Neural progenitor cell (in vitro differentiated cells): ENCODE measurements at regions not wholly inside any gene's neighbourhood (a gene's known extent, or its start where the extent isn't known, plus 50 kb on each side); places are given as distances from the start of the nearest gene placed in this dataset.

Experiments used
- CTCF ChIP-seq: fragments of 200-600 bp; sonication (generic); IDR thresholded peaks from 2 replicates; pipeline ENCODE4 v1.5.1; 2017; ENCODE audit warnings: antibody characterized with exemption, mild to moderate bottlenecking
- EZH2phosphoT487 ChIP-seq: fragments of 200-600 bp; sonication (generic); IDR thresholded peaks from 2 replicates; pipeline ENCODE4 v1.6.1; 2017; ENCODE audit warnings: antibody characterized with exemption

- no peak for TF ChIP-seq CTCF
- no peak for TF ChIP-seq EZH2phosphoT487
Observed at GRCh38 chr12:67852701-67853100, 136.5 kb upstream of the IFNG-AS1 start.
